Activated CD4-positive, alpha-beta T cell treated with anti-CD3 and anti-CD28 coated beads, Interleukin-2, amount 10 ng/mL, durations not matched to agents 24 days and 14 days (primary cell): ENCODE measurements at regions not wholly inside any gene's neighbourhood (a gene's known extent, or its start where the extent isn't known, plus 50 kb on each side); places are given as distances from the start of the nearest gene placed in this dataset.

Experiments used
- DNase-seq: peaks from one replicate; pipeline ENCODE4 v3.0.0; 2022
- H3K27ac Mint-ChIP-seq: one replicate; pipeline ENCODE4 v1.8.0; 2022; ENCODE audit warnings: mild to moderate bottlenecking, mixed read lengths
- H3K27me3 Mint-ChIP-seq: one replicate; pipeline ENCODE4 v1.8.0; 2022; ENCODE audit warnings: mixed read lengths
- H3K36me3 Mint-ChIP-seq: one replicate; pipeline ENCODE4 v1.8.0; 2022; ENCODE audit warnings: low read depth, mild to moderate bottlenecking, mixed read lengths
- H3K4me1 Mint-ChIP-seq: one replicate; pipeline ENCODE4 v1.8.0; 2021; ENCODE audit warnings: mixed read lengths
- H3K4me3 Mint-ChIP-seq: one replicate; pipeline ENCODE4 v1.8.0; 2022; ENCODE audit warnings: mild to moderate bottlenecking, moderate library complexity, mixed read lengths
- H3K9me3 Mint-ChIP-seq: one replicate; pipeline ENCODE4 v1.8.0; 2021; ENCODE audit warnings: mixed read lengths
- intact Hi-C: fragments of 100-400 bp; cut with micrococcal nuclease; formaldehyde crosslinking; loops from one replicate; pipeline ENCODE4 v1.15.1; 2023

- H3K36me3 Mint-ChIP-seq = no peaks in the 10 kb centered on the region
- intact Hi-C loops = no loop called here
Observed at GRCh38 chr14:104296388-104297312, 158.3 kb downstream of the KIF26A start.

GRCh38 chr14:104297313-104297704 is 158.9 kb downstream of the KIF26A start:
- no peaks in the 10 kb centered on the region for H3K27me3 Mint-ChIP-seq
- H3K4me3 Mint-ChIP-seq = no peak overlapping the region
- H3K4me1 Mint-ChIP-seq = no peaks in the 10 kb centered on the region
- H3K36me3 Mint-ChIP-seq = no peaks in the 10 kb centered on the region
- no peak overlapping the region for H3K27ac Mint-ChIP-seq
- H3K9me3 Mint-ChIP-seq = peaks cover 3% of the 10 kb centered on the region
- DNase-seq = no peak
- intact Hi-C loops = no loop called here

More at GRCh38 chr14:104296388-104297312, 158.3 kb downstream of the KIF26A start:
- no peak for DNase-seq
- H3K4me1 Mint-ChIP-seq = no peaks in the 10 kb centered on the region
- H3K27me3 Mint-ChIP-seq = no peaks in the 10 kb centered on the region
- H3K4me3 Mint-ChIP-seq = no peak overlapping the region
- peaks cover 3% of the 10 kb centered on the region for H3K9me3 Mint-ChIP-seq
- H3K27ac Mint-ChIP-seq = no peak overlapping the region

DNA sequence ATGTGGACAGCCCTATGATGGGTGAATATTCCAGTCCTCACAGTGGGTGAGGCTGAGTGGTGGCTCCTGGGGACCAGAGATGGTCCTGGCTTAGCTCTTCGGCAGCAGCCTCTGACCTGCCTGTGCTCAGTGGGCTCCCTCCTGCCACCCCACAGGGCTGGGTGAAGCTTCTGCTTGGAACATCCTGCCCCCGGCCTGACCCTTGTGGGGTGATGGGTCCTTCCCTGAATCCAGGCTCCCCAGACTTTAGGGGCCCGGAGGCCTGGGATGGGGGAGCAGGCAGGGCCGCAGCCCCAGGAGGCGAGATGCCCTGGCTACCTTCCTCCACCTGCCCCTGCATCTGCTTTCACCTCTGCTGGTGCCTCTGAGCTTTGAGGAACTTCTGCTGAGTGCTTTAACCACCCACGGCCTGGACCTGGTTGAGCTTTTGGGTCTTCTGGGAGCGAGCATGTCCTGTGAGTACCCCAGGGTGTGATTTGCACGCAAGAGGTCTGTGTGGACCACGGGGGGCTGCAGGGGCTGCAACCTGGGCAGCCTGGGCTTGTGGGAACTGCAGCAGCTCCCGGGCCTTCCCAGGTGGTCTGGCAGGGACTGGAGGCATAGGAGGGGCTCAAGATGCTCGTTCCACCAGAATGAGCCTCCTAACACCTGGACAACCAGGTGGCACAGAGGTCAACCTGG is 159.5 kb downstream of the KIF26A start:
- Mint-ChIP-seq H3K27ac (no peak overlapping the region), H3K9me3 (peaks cover 3% of the 10 kb centered on the region), H3K4me1 (no peaks in the 10 kb centered on the region), H3K4me3 (no peak overlapping the region), H3K27me3 (no peaks in the 10 kb centered on the region), H3K36me3 (no peaks in the 10 kb centered on the region)
- DNase-seq = no peak
- intact Hi-C loops = no loop called here

GRCh38 chr14:104298458-104298857 is 160.1 kb downstream of the KIF26A start:
- peaks cover 3% of the 10 kb centered on the region for H3K9me3 Mint-ChIP-seq

GRCh38 chr14:104299993-104300761 is 161.8 kb downstream of the KIF26A start:
- no peaks in the 10 kb centered on the region for H3K4me1 Mint-ChIP-seq
- H3K27ac Mint-ChIP-seq = no peak overlapping the region
- DNase-seq = no peak
- H3K27me3 Mint-ChIP-seq = no peaks in the 10 kb centered on the region
- H3K36me3 Mint-ChIP-seq = no peaks in the 10 kb centered on the region
- peaks cover 3% of the 10 kb centered on the region for H3K9me3 Mint-ChIP-seq
- intact Hi-C loops = no loop called here
- no peak overlapping the region for H3K4me3 Mint-ChIP-seq

More at GRCh38 chr14:104298458-104298857, 160.1 kb downstream of the KIF26A start:
- Mint-ChIP-seq H3K4me1 (no peaks in the 10 kb centered on the region), H3K27ac (no peak overlapping the region), H3K27me3 (no peaks in the 10 kb centered on the region), H3K4me3 (no peak overlapping the region), H3K36me3 (no peaks in the 10 kb centered on the region)
- DNase-seq = no peak
- intact Hi-C loops = no loop called here

DNA sequence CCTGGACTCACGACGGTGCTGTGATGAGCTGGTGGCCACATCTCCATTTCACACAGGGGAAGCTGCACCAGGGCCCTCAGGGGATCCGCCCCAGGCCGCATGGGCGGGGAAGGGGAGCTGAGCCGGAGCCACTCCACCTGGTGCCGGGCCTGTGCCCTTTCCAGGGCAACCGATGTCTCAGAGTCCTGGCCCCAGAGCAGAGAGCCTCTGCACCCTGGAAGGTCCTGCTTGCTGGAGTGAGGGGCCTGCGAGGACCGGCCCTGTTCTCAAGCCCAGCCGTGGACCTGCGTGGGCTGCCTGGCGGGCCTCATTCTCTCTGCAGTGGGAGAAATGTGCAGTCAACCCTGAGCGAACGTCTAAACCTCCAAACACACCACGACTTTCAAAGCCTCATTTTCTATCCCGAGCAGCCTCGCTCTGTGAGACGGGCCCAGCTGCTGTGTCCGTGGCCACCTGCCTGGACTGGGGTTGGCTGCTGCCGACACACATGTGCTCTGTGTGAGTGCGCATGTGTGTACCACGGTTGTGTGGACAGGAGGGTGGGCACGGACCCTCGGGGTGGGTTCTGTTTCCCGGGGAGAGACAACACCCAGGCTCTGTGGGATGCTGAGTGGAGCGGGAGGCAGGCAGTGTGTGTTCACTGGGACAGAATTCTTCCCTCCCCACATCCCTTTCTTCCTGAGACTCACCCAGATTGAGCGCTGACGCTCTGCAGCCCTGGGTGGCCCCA is 163.5 kb downstream of the KIF26A start:
- peaks cover 3% of the 10 kb centered on the region for H3K9me3 Mint-ChIP-seq
- no peak for DNase-seq
- H3K36me3 Mint-ChIP-seq = no peaks in the 10 kb centered on the region
- no peak overlapping the region for H3K27ac Mint-ChIP-seq
- no peaks in the 10 kb centered on the region for H3K27me3 Mint-ChIP-seq
- H3K4me3 Mint-ChIP-seq = no peak overlapping the region
- intact Hi-C loops = no loop called here
- H3K4me1 Mint-ChIP-seq = no peaks in the 10 kb centered on the region

DNA sequence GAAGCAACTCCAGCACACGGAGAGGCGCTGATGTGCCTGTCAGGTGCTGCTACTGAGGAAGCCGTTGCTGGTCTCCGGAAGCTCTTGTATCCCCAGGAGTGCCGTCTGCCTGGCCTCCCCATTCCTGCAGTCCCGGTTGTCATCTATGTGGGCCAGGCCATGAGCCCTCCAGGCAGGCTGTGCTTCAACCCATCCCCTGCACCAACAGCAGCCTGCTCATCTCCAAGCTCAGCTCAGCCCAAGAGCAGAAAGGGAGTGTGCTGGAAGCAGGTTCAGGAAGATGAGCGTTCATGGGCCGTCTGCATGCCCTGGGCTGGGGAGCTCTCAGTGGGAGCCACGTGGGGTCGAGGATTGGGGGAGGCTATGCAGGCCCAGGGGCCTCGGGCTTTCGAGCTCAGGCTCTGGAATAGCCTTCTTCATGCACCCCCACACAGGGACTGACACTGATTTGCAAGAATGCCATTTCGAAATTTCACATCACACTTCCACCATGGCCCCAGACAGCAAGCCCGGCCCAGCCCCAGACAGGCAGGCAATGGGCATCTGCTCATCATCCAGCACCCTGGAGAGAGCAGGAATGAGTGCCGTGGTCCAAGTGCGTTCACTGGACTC is 164.5 kb downstream of the KIF26A start:
- no peak for DNase-seq
- Mint-ChIP-seq H3K27ac (no peak overlapping the region), H3K9me3 (peaks cover 3% of the 10 kb centered on the region), H3K36me3 (no peaks in the 10 kb centered on the region), H3K27me3 (no peaks in the 10 kb centered on the region), H3K4me1 (no peaks in the 10 kb centered on the region), H3K4me3 (no peak overlapping the region)
- intact Hi-C loops = no loop called here

- no peak for DNase-seq
- H3K9me3 Mint-ChIP-seq = no peaks in the 10 kb centered on the region
- intact Hi-C loops = no loop called here
- no peaks in the 10 kb centered on the region for H3K36me3 Mint-ChIP-seq
- no peaks in the 10 kb centered on the region for H3K4me1 Mint-ChIP-seq
- no peak overlapping the region for H3K4me3 Mint-ChIP-seq
- no peaks in the 10 kb centered on the region for H3K27me3 Mint-ChIP-seq
- H3K27ac Mint-ChIP-seq = no peak overlapping the region
Observed at GRCh38 chr14:104303705-104304425, 165.5 kb downstream of the KIF26A start.

DNA sequence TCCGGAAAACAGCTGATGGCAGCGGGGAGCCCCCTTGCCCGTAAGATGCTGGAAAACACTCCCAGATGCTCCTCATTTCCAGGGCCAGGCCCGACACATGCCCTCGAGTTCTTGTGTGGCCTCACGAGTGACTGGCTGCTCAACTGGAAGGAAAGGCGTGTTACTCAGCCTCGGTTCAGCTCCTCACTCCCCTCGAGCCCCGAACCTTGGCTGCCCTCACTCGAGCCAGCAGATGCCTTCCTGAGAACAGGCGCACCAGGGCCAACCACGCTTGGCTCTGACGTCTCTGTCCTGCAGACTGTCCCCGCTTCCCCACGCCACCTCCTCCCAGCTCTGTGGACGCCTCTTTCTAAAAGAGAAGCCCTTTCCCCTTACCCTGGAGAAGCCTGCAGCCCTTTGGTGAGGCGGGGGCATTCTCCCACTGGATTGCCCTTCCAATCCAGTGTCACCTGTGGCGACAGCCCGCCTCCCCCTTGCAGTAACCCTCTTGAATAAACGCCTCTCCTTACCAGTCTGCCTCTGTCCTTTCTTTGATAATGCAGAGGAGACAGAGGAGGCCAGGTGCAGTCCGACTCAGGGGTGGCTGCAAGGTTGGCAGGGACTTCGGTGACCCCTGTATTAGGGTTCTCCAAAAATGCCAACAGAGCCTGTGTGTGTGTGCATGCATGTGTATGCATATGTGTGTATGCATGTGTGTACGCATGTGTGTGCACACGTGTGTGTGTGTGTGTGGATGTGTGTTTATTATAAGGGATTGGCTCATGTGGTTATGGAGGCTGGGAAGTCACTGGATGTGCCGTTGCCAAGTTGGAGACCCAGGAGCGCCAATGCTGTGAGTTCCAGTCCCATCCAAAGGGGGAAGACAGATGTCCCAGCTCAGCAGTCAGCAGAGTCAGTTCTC is 166.3 kb downstream of the KIF26A start:
- no peaks in the 10 kb centered on the region for H3K36me3 Mint-ChIP-seq
- H3K4me3 Mint-ChIP-seq = no peak overlapping the region
- H3K4me1 Mint-ChIP-seq = no peaks in the 10 kb centered on the region
- no peak overlapping the region for H3K27ac Mint-ChIP-seq
- no peaks in the 10 kb centered on the region for H3K27me3 Mint-ChIP-seq
- intact Hi-C loops = no loop called here
- no peak for DNase-seq
- H3K9me3 Mint-ChIP-seq = no peaks in the 10 kb centered on the region

- no peaks in the 10 kb centered on the region for H3K27me3 Mint-ChIP-seq
- no peak overlapping the region for H3K27ac Mint-ChIP-seq
Observed at GRCh38 chr14:104305511-104306449, 167.4 kb downstream of the KIF26A start.

GRCh38 chr14:104306450-104307040 is 168.2 kb downstream of the KIF26A start:
- no peak for DNase-seq
- no peaks in the 10 kb centered on the region for H3K36me3 Mint-ChIP-seq

More at GRCh38 chr14:104305511-104306449, 167.4 kb downstream of the KIF26A start:
- no peak for DNase-seq
- intact Hi-C loops = no loop called here
- H3K4me3 Mint-ChIP-seq = no peak overlapping the region
- no peaks in the 10 kb centered on the region for H3K4me1 Mint-ChIP-seq
- no peaks in the 10 kb centered on the region for H3K36me3 Mint-ChIP-seq
- H3K9me3 Mint-ChIP-seq = no peaks in the 10 kb centered on the region

More at GRCh38 chr14:104306450-104307040, 168.2 kb downstream of the KIF26A start:
- Mint-ChIP-seq H3K9me3 (no peaks in the 10 kb centered on the region), H3K4me3 (no peak overlapping the region), H3K27me3 (no peaks in the 10 kb centered on the region), H3K27ac (no peak overlapping the region), H3K4me1 (no peaks in the 10 kb centered on the region)
- intact Hi-C loops = no loop called here
